ENCODE measurements at regions not wholly inside any gene's neighbourhood (a gene's known extent, or its start where the extent isn't known, plus 50 kb on each side); places are given as distances from the start of the nearest gene placed in this dataset.

DNA sequence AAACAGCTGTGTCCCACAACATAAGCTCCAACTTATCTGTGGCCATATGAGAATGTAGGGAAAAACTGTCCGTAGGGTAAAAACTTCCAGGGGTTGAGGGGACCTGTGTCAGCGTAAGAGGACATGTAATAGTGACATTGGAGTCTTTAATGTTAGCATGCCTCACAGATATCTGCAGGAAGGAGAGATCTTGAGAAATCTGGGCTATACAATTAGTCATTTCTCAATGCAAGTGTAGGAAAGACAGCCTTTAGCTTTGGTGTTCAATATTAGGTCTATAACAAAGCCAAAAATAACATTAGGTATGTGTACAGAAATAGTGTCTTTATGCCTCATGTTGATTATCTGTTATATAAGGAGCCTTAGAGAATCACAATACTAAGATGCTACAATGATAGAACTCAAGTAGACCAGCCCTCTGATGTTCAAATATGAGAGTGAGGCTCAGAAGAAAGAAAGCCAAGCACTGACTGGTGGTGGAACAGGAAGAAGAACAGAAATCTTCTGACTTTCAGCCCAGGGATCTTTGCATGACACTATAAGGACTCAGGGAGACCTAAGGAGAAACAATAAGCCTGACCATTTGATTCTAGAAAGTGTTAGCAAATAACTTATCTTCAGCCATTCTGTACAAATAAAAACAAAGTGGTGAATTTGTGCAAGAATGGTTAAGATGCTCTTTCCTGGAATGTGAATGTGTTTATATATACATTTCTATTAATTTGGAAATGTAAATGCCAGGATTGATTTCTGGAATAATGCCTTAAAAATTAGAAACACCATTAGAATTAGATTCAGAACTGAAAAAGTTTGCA is 152.6 kb downstream of the ZC3H11B start:
- Histone ChIP-seq H2AFZ (ENCODE audit: low read depth) (no peak overlapping the region), H4K20me1 (ENCODE audit: insufficient read depth) (no peaks in the 10 kb centered on the region), H3K36me3 (ENCODE audit: insufficient read depth) (no peaks in the 10 kb centered on the region), H3K79me2 (ENCODE audit: insufficient read depth, low read depth) (no peaks in the 10 kb centered on the region), H3K4me3 (IDR thresholded peaks at IDR 0.05; ENCODE audit: insufficient read depth, low read depth, low read length) (no peak overlapping the region), H3K27me3 (ENCODE audit: insufficient read depth, low read depth) (no peaks in the 10 kb centered on the region), H3K9ac (no peak overlapping the region), H3K4me2 (no peak overlapping the region), H3K4me1 (ENCODE audit: low read depth, poor library complexity, severe bottlenecking) (no peaks in the 10 kb centered on the region), H3K27ac (no peak overlapping the region)
- TF ChIP-seq CTCF (conservative IDR thresholded peaks at IDR 0.05; ENCODE audit: low read depth, low read length): no peak

DNA sequence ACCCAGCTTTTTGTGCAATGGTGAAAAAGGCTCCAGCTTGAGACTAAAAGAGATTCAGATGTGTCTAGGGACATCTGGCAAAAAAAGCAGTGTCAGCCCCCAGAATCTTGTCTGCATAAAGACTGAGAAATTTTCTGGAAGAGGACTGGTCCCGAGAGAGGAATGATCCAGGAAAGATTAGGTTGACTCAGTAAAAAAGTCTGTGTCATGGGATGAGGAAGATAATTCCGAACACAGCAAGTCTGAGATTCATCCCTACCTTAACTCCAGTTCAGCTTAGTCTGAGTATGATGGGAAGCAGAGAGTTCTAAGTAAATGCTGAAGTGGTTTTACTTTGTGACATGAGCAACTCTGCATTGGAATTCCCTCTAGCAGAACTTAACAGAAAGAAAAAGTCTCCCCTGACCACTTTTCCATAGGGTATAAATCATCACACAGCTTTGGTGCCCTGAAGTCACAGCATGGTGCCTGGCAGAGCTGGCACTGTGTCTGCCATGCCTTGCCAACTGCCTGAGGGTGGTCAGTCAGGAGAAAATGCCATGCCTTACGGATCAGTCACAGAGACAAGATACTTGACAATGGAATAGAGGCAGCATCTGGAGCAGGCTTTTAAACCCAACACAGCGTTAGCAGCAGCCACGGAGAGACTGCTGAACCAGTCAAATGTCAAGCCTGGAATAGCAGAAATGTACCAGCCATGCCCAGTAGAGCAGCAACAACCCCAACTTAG is 153.4 kb downstream of the ZC3H11B start:
- H3K36me3 ChIP-seq (ENCODE audit: insufficient read depth): no peaks in the 10 kb centered on the region
- H3K4me1 ChIP-seq (ENCODE audit: low read depth, poor library complexity, severe bottlenecking): no peaks in the 10 kb centered on the region
- no peak overlapping the region for H3K4me2 ChIP-seq
- H2AFZ ChIP-seq (ENCODE audit: low read depth): no peak overlapping the region
- H3K27ac ChIP-seq: no peak overlapping the region
- no peak overlapping the region for H3K9ac ChIP-seq
- no peaks in the 10 kb centered on the region for H3K79me2 ChIP-seq (ENCODE audit: insufficient read depth, low read depth)
- H3K27me3 ChIP-seq (ENCODE audit: insufficient read depth, low read depth): no peaks in the 10 kb centered on the region
- no peak for TF ChIP-seq CTCF (conservative IDR thresholded peaks at IDR 0.05; ENCODE audit: low read depth, low read length)
- no peak overlapping the region for H3K4me3 ChIP-seq (IDR thresholded peaks at IDR 0.05; ENCODE audit: insufficient read depth, low read depth, low read length)
- H4K20me1 ChIP-seq (ENCODE audit: insufficient read depth): no peaks in the 10 kb centered on the region

DNA sequence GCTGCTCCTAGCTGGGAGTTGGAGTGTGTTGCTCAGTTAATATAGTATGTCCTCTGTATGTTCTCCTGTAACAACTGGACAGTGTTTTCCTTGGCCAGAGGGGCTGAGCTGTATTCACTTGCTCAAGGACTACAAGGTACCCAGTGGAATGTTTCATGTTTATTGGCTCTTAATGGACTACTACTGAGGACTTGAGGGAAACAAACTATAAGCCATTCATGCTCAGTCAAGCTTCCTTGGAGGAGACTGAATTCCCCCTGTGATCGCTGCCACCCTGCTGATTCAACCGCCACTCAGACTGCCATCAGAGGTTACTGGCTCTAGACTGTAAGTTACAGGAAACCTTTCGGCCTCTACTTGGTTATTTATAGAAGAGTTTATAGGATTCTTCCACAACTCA is 166.6 kb downstream of the ZC3H11B start:
- no peaks in the 10 kb centered on the region for H4K20me1 ChIP-seq (ENCODE audit: insufficient read depth)
- H3K4me3 ChIP-seq (IDR thresholded peaks at IDR 0.05; ENCODE audit: insufficient read depth, low read depth, low read length): no peak overlapping the region
- no peak overlapping the region for H2AFZ ChIP-seq (ENCODE audit: low read depth)
- H3K79me2 ChIP-seq (ENCODE audit: insufficient read depth, low read depth): no peaks in the 10 kb centered on the region
- no peak overlapping the region for H3K9ac ChIP-seq
- no peak for TF ChIP-seq CTCF (conservative IDR thresholded peaks at IDR 0.05; ENCODE audit: low read depth, low read length)
- no peaks in the 10 kb centered on the region for H3K4me1 ChIP-seq (ENCODE audit: low read depth, poor library complexity, severe bottlenecking)
- no peaks in the 10 kb centered on the region for H3K36me3 ChIP-seq (ENCODE audit: insufficient read depth)
- no peak overlapping the region for H3K27ac ChIP-seq
- H3K27me3 ChIP-seq (ENCODE audit: insufficient read depth, low read depth): no peaks in the 10 kb centered on the region
- no peak overlapping the region for H3K4me2 ChIP-seq

DNA sequence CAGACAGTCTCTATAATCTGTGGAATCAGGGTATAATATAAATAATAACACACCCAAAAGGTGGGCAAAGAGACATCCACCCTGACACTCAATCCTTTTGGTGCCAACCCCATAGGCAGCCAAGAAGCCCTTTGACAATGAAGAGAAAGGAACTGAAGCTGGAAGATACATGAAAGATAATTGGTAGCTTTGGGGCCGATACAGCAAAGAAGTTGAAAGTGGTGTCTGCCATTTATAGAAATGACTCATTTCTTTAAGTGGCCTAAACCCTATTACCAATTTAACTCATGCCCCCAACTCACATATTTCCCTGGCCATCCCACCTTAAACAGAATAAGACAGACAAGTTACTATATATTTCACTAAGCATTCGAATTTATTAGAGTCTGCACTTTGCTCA is 167.0 kb downstream of the ZC3H11B start:
- no peaks in the 10 kb centered on the region for H3K79me2 ChIP-seq (ENCODE audit: insufficient read depth, low read depth)
- no peak overlapping the region for H3K9ac ChIP-seq
- no peak overlapping the region for H2AFZ ChIP-seq (ENCODE audit: low read depth)
- H3K27ac ChIP-seq: no peak overlapping the region
- H3K27me3 ChIP-seq (ENCODE audit: insufficient read depth, low read depth): no peaks in the 10 kb centered on the region
- no peak overlapping the region for H3K4me2 ChIP-seq
- no peaks in the 10 kb centered on the region for H4K20me1 ChIP-seq (ENCODE audit: insufficient read depth)
- no peak for TF ChIP-seq CTCF (conservative IDR thresholded peaks at IDR 0.05; ENCODE audit: low read depth, low read length)
- H3K4me3 ChIP-seq (IDR thresholded peaks at IDR 0.05; ENCODE audit: insufficient read depth, low read depth, low read length): no peak overlapping the region
- no peaks in the 10 kb centered on the region for H3K36me3 ChIP-seq (ENCODE audit: insufficient read depth)
- H3K4me1 ChIP-seq (ENCODE audit: low read depth, poor library complexity, severe bottlenecking): no peaks in the 10 kb centered on the region

All from KMS-11 (cell line).